Epithelial cell of esophagus (primary cell): ENCODE measurements at regions not wholly inside any gene's neighbourhood (a gene's known extent, or its start where the extent isn't known, plus 50 kb on each side); places are given as distances from the start of the nearest gene placed in this dataset.

Experiments
- DNase-seq: peaks from one replicate; pipeline ENCODE4 v3.0.0; 2010; ENCODE audit warnings: low read depth
- H3K4me3 ChIP-seq: 2 replicates; pipeline ENCODE4 v1.5.1; 2011; ENCODE audit warnings: mild to moderate bottlenecking, low read length, control low read depth
- TF ChIP-seq, protein P1 (sequence below): IDR thresholded peaks from 2 replicates; pipeline ENCODE4 v1.5.1; 2011; ENCODE audit warnings: low read depth, mild to moderate bottlenecking, low read length, control low read depth, inconsistent platforms; ENCODE audit not compliant: insufficient read depth; ENCODE audit errors: missing control alignments

DNA sequence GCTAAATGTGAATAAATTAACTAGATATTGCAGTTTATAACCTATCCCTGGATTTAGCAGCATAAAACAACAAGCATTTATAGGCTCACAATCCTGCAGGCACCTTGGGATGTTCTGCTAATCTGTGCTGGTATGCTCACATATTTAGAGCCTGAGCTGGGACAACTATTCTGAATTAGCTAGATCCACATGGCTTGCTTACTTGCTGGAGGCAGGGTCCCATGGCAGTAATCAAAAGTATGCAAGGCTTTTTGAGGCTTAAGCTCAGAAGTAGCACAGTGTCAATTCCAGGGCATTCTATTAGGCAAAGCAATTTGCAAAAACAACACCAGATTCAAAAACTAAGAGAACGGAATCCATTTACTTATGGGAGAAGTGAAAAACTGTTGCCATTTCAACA is 745.0 kb upstream of the ACO1 start:
- no peak for DNase-seq
- TF ChIP-seq, protein P1, sequence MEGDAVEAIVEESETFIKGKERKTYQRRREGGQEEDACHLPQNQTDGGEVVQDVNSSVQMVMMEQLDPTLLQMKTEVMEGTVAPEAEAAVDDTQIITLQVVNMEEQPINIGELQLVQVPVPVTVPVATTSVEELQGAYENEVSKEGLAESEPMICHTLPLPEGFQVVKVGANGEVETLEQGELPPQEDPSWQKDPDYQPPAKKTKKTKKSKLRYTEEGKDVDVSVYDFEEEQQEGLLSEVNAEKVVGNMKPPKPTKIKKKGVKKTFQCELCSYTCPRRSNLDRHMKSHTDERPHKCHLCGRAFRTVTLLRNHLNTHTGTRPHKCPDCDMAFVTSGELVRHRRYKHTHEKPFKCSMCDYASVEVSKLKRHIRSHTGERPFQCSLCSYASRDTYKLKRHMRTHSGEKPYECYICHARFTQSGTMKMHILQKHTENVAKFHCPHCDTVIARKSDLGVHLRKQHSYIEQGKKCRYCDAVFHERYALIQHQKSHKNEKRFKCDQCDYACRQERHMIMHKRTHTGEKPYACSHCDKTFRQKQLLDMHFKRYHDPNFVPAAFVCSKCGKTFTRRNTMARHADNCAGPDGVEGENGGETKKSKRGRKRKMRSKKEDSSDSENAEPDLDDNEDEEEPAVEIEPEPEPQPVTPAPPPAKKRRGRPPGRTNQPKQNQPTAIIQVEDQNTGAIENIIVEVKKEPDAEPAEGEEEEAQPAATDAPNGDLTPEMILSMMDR: no peak
- H3K4me3 ChIP-seq: no peak overlapping the region

GRCh38 chr9:31669311-31669710 is 715.1 kb upstream of the ACO1 start:
- DNase-seq: no peak
- TF ChIP-seq, protein P1: no peak
- no peak overlapping the region for H3K4me3 ChIP-seq

DNA sequence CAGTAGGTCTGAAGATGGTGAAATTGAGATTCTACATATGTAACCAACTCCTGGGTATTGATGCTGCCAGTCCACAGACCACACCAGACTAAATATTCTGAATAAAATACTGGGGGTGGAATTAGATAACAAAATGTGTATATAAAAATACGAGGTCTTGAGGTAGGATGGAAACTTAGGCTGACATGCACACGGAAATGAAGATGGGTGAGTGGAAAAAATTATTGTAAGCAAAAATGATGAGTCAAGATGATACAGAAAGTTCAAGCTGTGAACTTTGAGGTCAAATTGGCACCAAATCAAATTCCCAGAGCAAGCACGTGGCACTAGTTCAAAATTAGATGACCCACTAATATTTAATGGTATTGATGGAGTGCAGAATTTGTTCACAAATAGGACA is 713.4 kb upstream of the ACO1 start:
- no peak for DNase-seq
- H3K4me3 ChIP-seq: no peak overlapping the region
- TF ChIP-seq, protein P1: no peak

- TF ChIP-seq, protein P1: no peak
- peak; percentile 56 for DNase-seq
- no peak overlapping the region for H3K4me3 ChIP-seq
Observed at GRCh38 chr9:31674264-31674663, 710.2 kb upstream of the ACO1 start.

DNA sequence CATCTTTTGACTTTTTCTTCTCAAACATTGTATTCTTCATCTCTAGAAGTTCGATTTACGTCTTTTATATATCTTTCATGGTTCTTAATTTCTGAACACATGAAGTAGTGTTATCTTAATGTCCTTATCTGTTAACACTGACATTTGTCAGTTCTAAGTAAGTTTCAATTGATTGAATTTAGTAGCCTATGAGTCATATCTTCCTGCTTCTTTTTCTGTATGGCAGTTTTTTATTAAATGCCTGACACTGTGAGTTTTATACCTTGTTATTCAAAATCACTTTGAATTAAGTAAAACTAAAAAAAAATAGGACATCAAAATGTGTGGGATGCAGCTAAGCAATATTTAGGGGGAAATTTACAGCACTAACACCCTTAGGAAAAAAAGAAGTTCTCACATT is 707.0 kb upstream of the ACO1 start:
- H3K4me3 ChIP-seq: no peak overlapping the region
- TF ChIP-seq, protein P1: no peak
- no peak for DNase-seq

- no peak for DNase-seq
- TF ChIP-seq, protein P1: no peak
- no peak overlapping the region for H3K4me3 ChIP-seq
Observed at GRCh38 chr9:31677877-31678276, 706.6 kb upstream of the ACO1 start.

GRCh38 chr9:31683116-31683515 is 701.3 kb upstream of the ACO1 start:
- no peak for DNase-seq
- TF ChIP-seq, protein P1: no peak
- H3K4me3 ChIP-seq: no peak overlapping the region
